GM21737 (cell line): ENCODE measurements at regions not wholly inside any gene's neighbourhood (a gene's known extent, or its start where the extent isn't known, plus 50 kb on each side); places are given as distances from the start of the nearest gene placed in this dataset.

Experiments used
- ATAC-seq: cut with Tn5 transposase; IDR thresholded peaks from one replicate; pipeline ENCODE4 v1.9.1; 2021; ENCODE audit warnings: mild to moderate bottlenecking, moderate library complexity; ENCODE audit not compliant: unreplicated experiment

GRCh38 chr2:106572541-106573450 lies 85.6 kb downstream of the CD8B2 start:
- ATAC-seq = no peak

GRCh38 chr2:106573773-106574172 lies 86.6 kb downstream of the CD8B2 start:
- ATAC-seq = no peak

DNA sequence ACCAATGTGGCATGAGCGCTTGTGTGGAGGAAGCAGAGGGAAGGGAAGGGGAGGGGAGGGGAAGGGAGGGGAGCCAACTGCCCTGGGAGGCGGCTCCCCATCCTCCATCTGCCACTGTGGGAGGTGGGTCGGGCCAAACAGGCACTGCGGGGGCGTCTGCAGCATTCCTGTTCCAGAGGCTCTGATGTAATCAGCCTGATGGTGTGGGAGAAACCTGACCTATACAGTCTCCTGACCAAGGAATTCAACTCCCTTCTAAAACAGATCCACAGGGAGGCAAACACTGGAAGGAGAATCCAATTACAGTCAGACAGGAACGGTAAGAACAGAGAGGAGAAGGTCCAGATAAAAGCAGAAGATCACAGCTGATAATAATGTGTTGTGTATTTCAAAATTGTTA lies 88.8 kb downstream of the CD8B2 start:
- ATAC-seq = no peak

GRCh38 chr2:106577255-106577651 lies 90.1 kb downstream of the CD8B2 start:
- ATAC-seq = no peak

GRCh38 chr2:106579750-106580197 lies 92.6 kb downstream of the CD8B2 start:
- no peak for ATAC-seq

DNA sequence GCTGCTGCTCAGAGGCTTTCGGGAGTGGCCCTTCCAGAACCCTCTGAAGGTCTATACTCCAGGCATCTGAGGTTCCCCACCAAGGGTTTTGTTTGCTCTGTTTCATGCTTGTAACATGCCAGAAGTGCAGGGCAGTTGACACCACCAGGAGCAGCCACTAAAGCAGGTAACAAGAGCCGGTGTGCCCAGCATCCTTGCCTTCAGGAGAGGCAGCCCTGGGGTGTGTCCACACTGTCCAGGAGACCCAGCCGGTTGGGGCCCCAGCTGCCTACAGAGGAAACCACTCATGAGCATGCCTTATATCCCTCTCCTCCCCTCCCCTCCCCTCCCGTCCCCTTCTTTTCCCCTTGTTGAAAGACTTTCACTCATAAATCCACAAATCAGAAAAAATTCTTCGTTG lies 93.1 kb downstream of the CD8B2 start:
- no peak for ATAC-seq

DNA sequence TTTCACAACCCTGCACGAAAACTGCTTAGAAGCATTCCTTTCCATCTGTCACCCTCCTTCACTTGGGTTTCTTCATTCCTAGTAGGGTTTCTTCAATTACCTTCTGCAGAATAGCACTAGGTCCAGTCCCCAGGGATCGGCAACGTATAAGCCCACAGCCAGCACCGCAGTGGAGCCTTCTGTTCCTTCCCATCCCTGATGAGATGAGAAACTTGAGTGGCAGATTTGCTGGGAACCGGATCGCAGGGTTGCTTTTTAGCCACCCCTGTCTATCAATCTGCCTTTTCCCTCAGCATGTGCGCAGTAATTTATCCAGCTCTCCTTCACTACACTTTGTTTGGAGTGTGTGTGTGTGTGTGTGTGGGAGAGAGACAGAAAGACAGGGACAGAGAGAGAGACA lies 94.2 kb downstream of the CD8B2 start:
- ATAC-seq = no peak

GRCh38 chr2:106581755-106582147 lies 94.6 kb downstream of the CD8B2 start:
- ATAC-seq = no peak

- ATAC-seq = peak; percentile 74
Measured at GRCh38 chr2:106582148-106583143, 95.3 kb downstream of the CD8B2 start.

DNA sequence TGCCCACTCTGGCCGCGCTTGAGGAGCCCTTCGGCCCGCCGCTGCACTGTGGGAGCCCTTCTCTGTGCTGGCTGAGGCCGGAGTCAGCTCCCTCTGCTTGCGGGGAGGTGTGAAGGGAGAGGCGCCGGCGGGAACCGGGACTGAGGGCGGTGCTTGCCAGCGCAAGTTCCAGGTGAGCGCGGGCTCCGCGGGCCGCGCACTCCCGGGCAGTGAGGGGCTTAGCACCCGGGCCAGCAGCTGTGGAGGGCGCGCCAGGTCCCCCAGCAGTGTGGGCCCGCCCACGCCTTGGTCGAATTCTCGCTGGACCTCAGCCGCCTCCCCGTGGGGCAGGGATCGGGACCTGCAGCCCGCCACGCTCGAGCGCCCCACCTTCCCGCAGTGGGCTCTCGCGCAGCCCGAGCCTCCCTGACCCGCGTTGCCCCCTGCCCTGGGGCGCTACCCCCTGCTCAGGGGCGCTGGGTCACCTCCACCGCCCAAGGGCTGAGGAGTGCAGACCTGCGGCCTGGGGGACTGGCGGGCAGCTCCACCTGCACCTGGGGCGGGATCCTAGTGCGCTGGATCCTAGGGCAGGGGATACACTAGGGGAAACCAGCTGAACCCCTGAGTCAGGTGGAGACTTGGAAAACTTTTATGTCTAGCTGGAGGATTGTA lies 97.3 kb downstream of the CD8B2 start:
- no peak for ATAC-seq

DNA sequence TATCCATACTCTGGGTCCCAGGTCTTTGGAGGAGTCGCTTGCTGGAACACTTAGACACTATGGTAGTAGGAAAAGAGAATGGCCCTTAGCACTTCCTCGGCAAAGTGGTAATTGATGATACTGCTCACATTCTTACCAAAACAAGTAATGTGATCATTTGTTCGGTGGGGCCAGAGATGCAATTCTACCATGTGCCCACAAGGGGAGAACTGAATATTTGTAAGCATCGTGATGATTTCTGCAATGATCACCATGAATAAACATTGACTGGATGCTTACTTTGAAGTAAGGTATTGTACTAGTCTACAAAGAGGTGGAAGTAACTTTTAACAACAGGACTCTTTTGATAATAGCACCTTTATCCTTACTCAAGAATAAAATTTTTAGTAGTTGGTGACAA lies 109.7 kb downstream of the CD8B2 start:
- ATAC-seq = no peak

DNA sequence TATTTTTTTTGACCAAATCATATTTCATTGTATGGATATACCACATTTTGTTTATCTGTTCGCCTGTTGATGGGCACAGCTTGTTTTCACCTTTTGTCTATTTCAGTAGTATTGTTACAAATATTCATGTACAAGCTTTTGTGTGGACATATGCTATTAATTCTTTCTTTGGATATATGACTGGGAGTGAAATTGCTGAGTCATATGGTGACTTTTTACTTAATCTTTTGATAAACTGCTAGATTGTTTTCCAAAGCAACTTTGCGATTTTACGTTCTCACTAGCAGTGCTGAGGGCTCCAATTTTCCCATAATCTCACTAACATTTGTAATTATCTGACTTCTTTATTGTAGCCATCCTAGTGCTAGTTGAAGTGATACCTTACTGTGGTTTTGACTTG lies 112.4 kb downstream of the CD8B2 start:
- no peak for ATAC-seq

DNA sequence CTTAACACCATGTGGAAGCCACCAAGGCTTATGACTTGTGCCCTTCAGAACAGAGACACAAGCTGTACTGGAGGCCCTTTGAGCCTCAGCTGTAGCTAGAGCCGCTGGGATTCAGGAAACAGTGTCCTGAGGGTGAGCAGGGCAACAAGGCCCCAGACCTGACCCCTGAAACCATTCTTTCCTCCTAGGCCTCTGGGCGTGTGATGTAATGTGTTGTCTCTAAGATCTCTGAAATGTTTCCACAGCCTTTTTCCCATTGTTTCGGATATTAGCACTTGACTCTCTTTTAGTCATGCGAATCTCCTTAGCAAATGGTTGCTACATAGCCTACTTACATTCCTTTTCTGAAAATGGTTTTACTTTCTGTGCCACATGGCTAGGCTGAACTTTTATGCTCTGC lies 114.9 kb downstream of the CD8B2 start:
- ATAC-seq = no peak

DNA sequence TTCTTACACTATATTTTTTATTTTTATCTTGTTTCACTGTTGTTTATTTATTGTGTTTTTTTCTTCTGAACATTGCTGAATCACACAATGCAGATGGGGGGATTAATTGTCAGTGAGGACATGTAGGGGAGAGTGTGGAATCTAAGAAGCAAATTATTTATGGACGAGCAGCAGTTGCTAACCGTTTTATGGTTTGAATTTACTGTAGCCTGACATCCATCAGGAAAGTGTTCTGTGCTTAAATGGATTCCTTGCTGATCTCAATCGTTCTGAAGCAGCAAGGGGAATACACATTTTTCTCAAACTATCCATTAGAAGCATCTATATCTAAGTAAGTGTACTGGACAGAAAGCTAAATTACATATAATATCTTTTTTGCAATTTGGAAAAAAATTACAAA lies 119.5 kb downstream of the CD8B2 start:
- ATAC-seq = no peak

- ATAC-seq = no peak
Measured at GRCh38 chr2:106607371-106607770, 120.2 kb downstream of the CD8B2 start.

- ATAC-seq = no peak
Measured at GRCh38 chr2:106609780-106610179, 122.6 kb downstream of the CD8B2 start.

- ATAC-seq = no peak
Measured at GRCh38 chr2:106614511-106615291, 127.5 kb downstream of the CD8B2 start.

DNA sequence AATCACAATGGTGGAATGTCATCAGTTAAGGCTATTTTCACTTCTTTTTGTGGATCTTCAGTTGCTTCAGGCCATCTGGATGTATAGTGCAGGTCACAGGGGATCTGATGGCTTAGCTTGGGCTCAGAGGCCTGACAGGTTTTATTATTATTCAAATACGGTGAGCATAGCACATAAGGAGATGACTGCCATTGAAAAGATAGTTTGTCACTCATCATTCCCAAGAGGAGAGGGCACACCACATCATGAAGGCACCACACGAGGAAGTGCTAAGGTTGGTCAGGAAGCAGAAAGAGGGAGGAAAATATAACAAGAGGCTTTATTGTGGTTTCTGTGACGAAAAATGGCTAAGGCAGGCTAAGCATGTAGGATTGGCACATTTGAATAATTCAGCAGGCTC lies 131.4 kb downstream of the CD8B2 start:
- no peak for ATAC-seq

- no peak for ATAC-seq
Measured at GRCh38 chr2:106623456-106623855, 136.3 kb downstream of the CD8B2 start.

DNA sequence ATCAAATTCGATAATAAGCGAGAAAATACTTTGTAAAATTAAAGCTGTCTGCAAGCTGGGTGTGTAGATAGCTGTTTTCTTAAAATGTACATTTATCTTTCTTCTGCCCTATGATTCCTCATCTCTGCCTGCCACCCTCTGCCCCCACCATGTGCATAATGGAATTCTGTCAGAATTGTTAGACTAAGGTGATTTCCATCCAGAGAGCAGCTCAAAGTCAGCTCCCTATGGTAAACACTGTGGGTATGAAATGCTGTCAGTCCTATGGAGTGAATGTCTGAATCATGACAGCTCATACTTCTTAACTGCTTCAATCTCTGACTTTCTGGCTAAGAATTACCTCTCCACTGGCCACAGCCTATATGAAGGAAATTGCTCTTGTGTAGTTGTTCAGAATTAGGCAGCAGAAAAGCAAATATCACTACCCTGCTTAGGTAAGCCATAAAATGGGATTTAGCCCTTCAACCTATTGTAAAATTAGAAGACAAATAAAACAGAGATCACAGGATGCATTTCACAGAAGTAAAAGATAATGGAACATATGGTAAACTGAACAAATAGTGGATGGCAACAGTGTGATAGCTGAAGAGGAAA lies 137.7 kb downstream of the CD8B2 start:
- no peak for ATAC-seq
